WI38 (cell line): ENCODE measurements at regions not wholly inside any gene's neighbourhood (a gene's known extent, or its start where the extent isn't known, plus 50 kb on each side); places are given as distances from the start of the nearest gene placed in this dataset.

Experiments
- H3K4me3 ChIP-seq: 2 replicates; pipeline ENCODE4 v1.5.1; 2011; ENCODE audit warnings: low read depth, mild to moderate bottlenecking, control low read depth, low read length
- CTCF ChIP-seq: IDR thresholded peaks from 2 replicates; pipeline ENCODE4 v1.5.1; 2012; ENCODE audit warnings: low read depth, mild to moderate bottlenecking, control low read depth, low read length

GRCh38 chr14:89586258-89587135 is 169.5 kb upstream of the FOXN3 start:
- no peak overlapping the region for H3K4me3 ChIP-seq
- no peak for TF ChIP-seq CTCF

GRCh38 chr14:89578156-89578555 is 161.1 kb upstream of the FOXN3 start:
- no peak for TF ChIP-seq CTCF
- H3K4me3 ChIP-seq, result no peak overlapping the region

DNA sequence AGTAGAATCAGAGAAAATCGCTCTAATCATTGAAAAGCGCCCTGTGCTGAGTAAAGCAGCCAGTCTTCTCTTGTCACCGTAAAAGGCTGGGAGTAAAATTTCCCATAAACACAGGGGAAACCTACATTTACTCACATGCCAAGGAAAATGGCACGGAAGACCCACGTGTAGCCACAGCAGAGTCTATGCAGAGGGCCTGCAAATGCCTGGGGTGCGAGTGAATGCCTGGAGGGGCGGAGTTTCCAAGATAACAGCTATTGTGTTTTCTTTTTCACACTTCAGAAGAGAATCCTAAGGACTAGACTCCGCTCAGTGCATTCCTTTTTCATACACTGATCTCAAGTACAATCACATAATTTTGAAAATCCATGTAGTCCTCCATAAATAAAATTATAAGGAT is 159.9 kb upstream of the FOXN3 start:
- no peak for TF ChIP-seq CTCF
- H3K4me3 ChIP-seq, result no peak overlapping the region

GRCh38 chr14:89576145-89576927 is 159.3 kb upstream of the FOXN3 start:
- no peak for TF ChIP-seq CTCF
- no peak overlapping the region for H3K4me3 ChIP-seq

DNA sequence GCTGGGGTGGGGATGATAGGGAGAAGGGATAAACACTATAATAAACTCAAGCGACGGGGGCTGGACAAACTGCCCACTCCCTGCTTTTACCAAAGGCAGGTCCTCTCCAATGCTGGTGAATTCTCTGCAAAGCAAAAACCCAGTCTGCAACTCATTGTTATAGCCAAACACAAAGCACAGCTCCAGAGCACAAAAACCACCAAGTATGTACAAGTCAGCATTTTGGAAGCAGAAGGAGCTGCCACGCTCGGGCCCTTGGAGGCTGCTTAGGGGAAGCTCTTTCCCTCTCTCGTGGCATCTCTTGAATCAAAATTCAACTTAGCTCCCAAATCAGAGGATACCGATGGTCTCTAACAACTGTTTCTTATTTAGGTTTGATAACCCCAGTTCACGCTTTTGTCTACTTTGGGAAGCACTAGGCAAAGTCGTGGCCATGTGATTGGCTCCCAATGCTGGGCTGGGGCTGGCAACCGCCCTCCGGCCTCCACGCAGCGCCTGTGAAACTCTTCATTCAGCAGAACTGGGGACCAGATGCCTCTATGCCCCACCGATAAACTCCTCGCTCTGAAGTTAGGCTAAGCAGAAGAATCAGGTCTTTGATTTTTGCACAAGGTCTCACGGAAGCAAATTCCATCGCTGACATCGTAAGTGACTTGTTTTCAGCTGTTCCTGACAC is 158.5 kb upstream of the FOXN3 start:
- H3K4me3 ChIP-seq, result no peak overlapping the region
- TF ChIP-seq CTCF, result no peak

GRCh38 chr14:89574420-89574819 is 157.4 kb upstream of the FOXN3 start:
- no peak for TF ChIP-seq CTCF

GRCh38 chr14:89573399-89573657 is 156.3 kb upstream of the FOXN3 start:
- H3K4me3 ChIP-seq, result no peak overlapping the region
- TF ChIP-seq CTCF, result no peak

More at GRCh38 chr14:89574420-89574819, 157.4 kb upstream of the FOXN3 start:
- H3K4me3 ChIP-seq, result no peak overlapping the region
